ENCODE measurements at regions not wholly inside any gene's neighbourhood (a gene's known extent, or its start where the extent isn't known, plus 50 kb on each side); places are given as distances from the start of the nearest gene placed in this dataset.
"Not testable (repeated sequence)": the region's sequence is repeated elsewhere in the genome, so short reads cannot be mapped to it uniquely, and the experiment has no call there.

- TF ChIP-seq ZNF518B (CRISPR knock-in tag; IDR thresholded peaks at IDR 0.05) = no peak
- TF ChIP-seq ZNF830 (CRISPR knock-in tag; IDR thresholded peaks at IDR 0.05) = no peak
Observed at GRCh38 chr16:48024042-48024441, 131.8 kb downstream of the ABCC12 start (continued).

DNA sequence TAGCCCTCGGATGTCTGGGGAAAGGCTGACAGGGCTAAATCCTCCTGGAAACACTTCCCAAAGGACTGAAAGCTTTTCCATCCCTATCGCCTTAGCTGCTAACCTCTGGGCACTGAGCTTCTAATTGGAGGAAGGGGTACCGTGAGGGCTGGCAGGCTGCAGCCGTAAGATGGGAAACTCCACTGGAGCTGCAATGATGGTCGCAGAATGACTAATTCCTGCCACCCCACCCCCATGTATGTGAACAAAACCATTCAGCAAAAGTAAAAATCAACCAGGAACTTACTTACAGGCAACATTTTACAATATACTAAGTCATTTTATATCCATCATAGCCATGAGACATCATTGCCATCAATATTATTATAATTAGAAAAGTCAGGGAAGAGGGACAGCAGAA is 133.3 kb downstream of the ABCC12 start:
- no peak overlapping the region for H3K4me3 ChIP-seq
- CTCF ChIA-PET (ENCODE audit: low intra/inter-chr PET ratio) = no interaction called here
- WGBS (ENCODE audit: insufficient coverage, low coverage, missing lambda C conversion rate) = 1% methylated on average over 5 of the region's 5 CpGs

DNA sequence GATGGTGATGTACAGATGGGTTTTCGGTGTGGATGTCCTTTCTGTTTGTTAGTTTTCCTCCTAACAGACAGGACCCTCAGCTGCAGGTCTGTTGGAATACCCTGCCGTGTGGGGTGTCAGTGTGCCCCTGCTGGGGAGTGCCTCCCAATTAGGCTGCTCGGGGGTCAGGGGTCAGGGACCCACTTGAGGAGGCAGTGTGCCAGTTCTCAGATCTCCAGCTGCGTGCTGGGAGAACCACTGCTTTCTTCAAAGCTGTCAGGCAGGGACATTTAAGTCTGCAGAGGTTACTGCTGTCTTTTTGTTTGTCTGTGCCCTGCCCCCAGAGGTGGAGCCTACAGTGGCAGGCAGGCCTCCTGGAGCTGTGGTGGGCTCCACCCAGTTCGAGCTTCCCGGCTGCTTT is 135.2 kb downstream of the ABCC12 start:
- H3K36me3 ChIP-seq (ENCODE audit: control insufficient read depth, insufficient read depth, low read length); FAIRE-seq; CTCF ChIA-PET (ENCODE audit: low intra/inter-chr PET ratio); intact Hi-C loops (cut with micrococcal nuclease); H3K4me1 ChIP-seq (replicated peaks in 1 of 2; ENCODE audit: control insufficient read depth in 2 of 2, insufficient read depth in 2 of 2, low read length in 2 of 2); POLR2A ChIA-PET; ATAC-seq; BruUV-seq (replicated peaks); H2AFZ ChIP-seq (ENCODE audit: low read depth, low read length); in situ Hi-C loops (cut with MboI); H3K79me2 ChIP-seq (ENCODE audit: control insufficient read depth, insufficient read depth, low read length); H3K4me2 ChIP-seq (ENCODE audit: insufficient read depth, low read length); H3K9ac ChIP-seq (ENCODE audit: insufficient read depth in 1 of 2, low read depth in 2 of 2, low read length in 2 of 2); H3K27ac ChIP-seq (ENCODE audit: extremely low read depth, low read depth, low read length); H4K20me1 ChIP-seq (replicated peaks; ENCODE audit: control insufficient read depth, insufficient read depth, low read length); H3K4me3 ChIP-seq; DNase-seq (ENCODE audit: extremely low read depth in 1 of 4, low spot score in 3 of 4); H3K9me3 ChIP-seq (replicated peaks; ENCODE audit: control insufficient read depth, insufficient read depth, low read depth, low read length); H3K9me1 ChIP-seq (ENCODE audit: control insufficient read depth, insufficient read depth, low read length): not testable (repeated sequence)
- peaks cover 0 to 10% of the 10 kb centered on the region in 2 experiments; a peak in 1 of 5 replicates for H3K27me3 ChIP-seq (ENCODE audit: control insufficient read depth in 2 of 2, insufficient read depth in 2 of 2, low read length in 2 of 2)
- WGBS (ENCODE audit: insufficient coverage, low coverage, missing lambda C conversion rate) = 0% methylated on average over 3 of the region's 6 CpGs

More for the DNA sequence above, 133.3 kb downstream of the ABCC12 start:
- Histone ChIP-seq H2AFZ (ENCODE audit: low read depth, low read length) (no peak overlapping the region), H3K9me1 (ENCODE audit: control insufficient read depth, insufficient read depth, low read length) (no peaks in the 10 kb centered on the region), H3K79me2 (ENCODE audit: control insufficient read depth, insufficient read depth, low read length) (no peaks in the 10 kb centered on the region), H3K4me2 (ENCODE audit: insufficient read depth, low read length) (no peak overlapping the region), H4K20me1 (replicated peaks; ENCODE audit: control insufficient read depth, insufficient read depth, low read length) (no peaks in the 10 kb centered on the region; the same call in 1 of the 2 replicates), H3K9me3 (replicated peaks; ENCODE audit: control insufficient read depth, insufficient read depth, low read depth, low read length) (no peaks in the 10 kb centered on the region), H3K9ac (ENCODE audit: insufficient read depth in 1 of 2, low read depth in 2 of 2, low read length in 2 of 2) (no peak overlapping the region), H3K36me3 (ENCODE audit: control insufficient read depth, insufficient read depth, low read length) (no peaks in the 10 kb centered on the region), H3K27ac (ENCODE audit: extremely low read depth, low read depth, low read length) (no peak overlapping the region), H3K27me3 (ENCODE audit: control insufficient read depth in 2 of 2, insufficient read depth in 2 of 2, low read length in 2 of 2) (peaks cover 0 to 10% of the 10 kb centered on the region in 2 experiments; a peak in 1 of 5 replicates), H3K4me1 (replicated peaks in 1 of 2; ENCODE audit: control insufficient read depth in 2 of 2, insufficient read depth in 2 of 2, low read length in 2 of 2) (no peaks in the 10 kb centered on the region)
- no peak for TF ChIP-seq MTA2 (IDR thresholded peaks at IDR 0.05; ENCODE audit: low read depth)
- TF ChIP-seq ETS2 (tag; IDR thresholded peaks at IDR 0.05; ENCODE audit: borderline replicate concordance, poor library complexity, severe bottlenecking) = no peak
- TF ChIP-seq KHSRP (IDR thresholded peaks at IDR 0.05) = no peak
- no peak for TF ChIP-seq ZNF79 (CRISPR knock-in tag; IDR thresholded peaks at IDR 0.05; ENCODE audit: low read depth)
- TF ChIP-seq MYBL2 (IDR thresholded peaks at IDR 0.05; ENCODE audit: low read depth) = no peak
- TF ChIP-seq MYBL2 (CRISPR knock-in tag; IDR thresholded peaks at IDR 0.05; ENCODE audit: borderline replicate concordance) = no peak
- no peak for TF ChIP-seq ESRRB (CRISPR knock-in tag; IDR thresholded peaks at IDR 0.05; ENCODE audit: borderline replicate concordance)
- TF ChIP-seq BACH1 (tag; IDR thresholded peaks at IDR 0.05) = no peak
- FAIRE-seq = no peak
- in situ Hi-C loops (cut with MboI) (no loop called here), intact Hi-C loops (cut with micrococcal nuclease) (no loop called here)
- no peak for ATAC-seq
- POLR2A ChIA-PET = no interaction called here
- no peak for DNase-seq (ENCODE audit: extremely low read depth in 1 of 4, low spot score in 3 of 4)
- no TSS peak for BruUV-seq (replicated peaks)
